ENCODE measurements at regions not wholly inside any gene's neighbourhood (a gene's known extent, or its start where the extent isn't known, plus 50 kb on each side); places are given as distances from the start of the nearest gene placed in this dataset.

DNA sequence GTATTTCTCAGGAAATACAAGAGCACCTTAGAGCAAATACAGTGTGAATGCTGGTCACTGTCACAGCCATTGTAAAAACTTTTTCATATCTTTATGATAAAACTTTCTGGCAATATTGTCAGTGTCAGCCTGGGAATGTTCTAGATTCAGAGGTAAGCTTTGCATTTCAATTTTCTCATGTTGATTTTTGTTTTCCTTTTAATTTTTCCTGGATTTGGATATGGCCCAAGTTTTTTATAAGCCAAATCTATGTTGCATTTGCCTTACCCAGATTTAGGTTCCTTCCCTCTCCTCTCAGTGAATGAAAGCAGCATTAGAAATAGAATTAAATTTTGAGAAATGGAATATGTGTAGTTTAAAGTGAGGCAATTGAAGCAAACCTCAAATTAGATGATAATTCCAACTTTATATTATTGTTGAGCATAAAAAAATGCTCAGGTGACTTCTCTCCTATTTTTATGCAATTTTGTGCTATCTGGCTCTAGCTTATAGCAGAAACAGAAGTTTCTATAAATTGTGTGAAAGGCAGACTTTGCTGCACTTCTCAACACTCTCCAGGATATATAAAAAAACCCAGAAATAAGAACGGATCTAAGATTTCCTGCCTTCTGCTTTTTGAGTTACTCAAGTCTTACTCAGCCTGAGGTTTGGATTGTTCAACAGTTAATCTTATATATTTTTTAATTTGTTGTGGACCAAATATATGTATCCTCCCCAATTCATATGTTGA lies 368.2 kb upstream of the PRICKLE1 start:
- Histone ChIP-seq H2BK5ac (ENCODE audit: insufficient read length, low read length) (no peak overlapping the region), H2AFZ (ENCODE audit: low read length) (no peak overlapping the region), H3K79me2 (ENCODE audit: insufficient read depth, low read length) (no peaks in the 10 kb centered on the region), H3K4me1 (ENCODE audit: insufficient read depth, low read length) (no peaks in the 10 kb centered on the region; the same call in 1 of the 2 replicates), H2BK20ac (ENCODE audit: low read depth, low read length, poor library complexity, severe bottlenecking) (no peak overlapping the region), H4K20me1 (ENCODE audit: control insufficient read depth, insufficient read depth, insufficient read length) (no peaks in the 10 kb centered on the region), H2BK12ac (ENCODE audit: insufficient read length, low read depth, low read length) (no peak overlapping the region), H4K91ac (ENCODE audit: insufficient read length, low read depth, low read length) (no peak overlapping the region), H3K56ac (ENCODE audit: insufficient read length, low read depth, low read length) (no peak overlapping the region), H2AK5ac (ENCODE audit: insufficient read length, low read length) (no peak overlapping the region), H3K23me2 (ENCODE audit: insufficient read length, low read depth, low read length, poor library complexity, severe bottlenecking) (no peaks in the 10 kb centered on the region), H3K18ac (ENCODE audit: insufficient read length, low read depth, low read length) (no peak overlapping the region), H3K4me2 (ENCODE audit: insufficient read depth, insufficient read length, low read length) (no peak overlapping the region), H2BK15ac (ENCODE audit: low read depth, low read length) (no peak overlapping the region), H3K23ac (ENCODE audit: insufficient read length, low read depth, low read length) (no peak overlapping the region), H3K14ac (ENCODE audit: insufficient read depth, low read length) (no peak overlapping the region), H3K27me3 (ENCODE audit: insufficient read depth, low read length) (no peaks in the 10 kb centered on the region), H4K5ac (ENCODE audit: insufficient read length, low read depth, low read length) (no peak overlapping the region), H2BK120ac (ENCODE audit: low read depth, low read length, poor library complexity, severe bottlenecking) (no peak overlapping the region), H3K27ac (ENCODE audit: insufficient read length, low read depth, low read length) (no peak overlapping the region), H3K79me1 (ENCODE audit: insufficient read depth, low read depth, low read length, poor library complexity, severe bottlenecking) (no peaks in the 10 kb centered on the region), H3T11ph (ENCODE audit: low read length) (no peak overlapping the region), H4K8ac (replicated peaks; ENCODE audit: insufficient read length, low read depth, low read length) (no peak overlapping the region), H3K9me3 (ENCODE audit: control insufficient read depth, low read depth, low read length) (no peaks in the 10 kb centered on the region), H3K9ac (ENCODE audit: extremely low read depth, insufficient read length, low read length) (no peak overlapping the region), H3K4ac (ENCODE audit: low read depth, low read length) (no peak overlapping the region)
- H3K36me3 Mint-ChIP-seq (ENCODE audit: insufficient read depth in 1 of 3, low read depth in 3 of 3) = peaks cover 0 to 16% (median 7%) of the 10 kb centered on the region in 3 experiments; a peak in 4 of 7 replicates
- H3K27ac Mint-ChIP-seq = no peak overlapping the region
- DNase-seq = no peak
- no peak overlapping the region for H3K4me3 Mint-ChIP-seq
- peaks cover 11 to 15% of the 10 kb centered on the region in 2 experiments for H3K9me3 Mint-ChIP-seq
- TF ChIP-seq, protein P1, sequence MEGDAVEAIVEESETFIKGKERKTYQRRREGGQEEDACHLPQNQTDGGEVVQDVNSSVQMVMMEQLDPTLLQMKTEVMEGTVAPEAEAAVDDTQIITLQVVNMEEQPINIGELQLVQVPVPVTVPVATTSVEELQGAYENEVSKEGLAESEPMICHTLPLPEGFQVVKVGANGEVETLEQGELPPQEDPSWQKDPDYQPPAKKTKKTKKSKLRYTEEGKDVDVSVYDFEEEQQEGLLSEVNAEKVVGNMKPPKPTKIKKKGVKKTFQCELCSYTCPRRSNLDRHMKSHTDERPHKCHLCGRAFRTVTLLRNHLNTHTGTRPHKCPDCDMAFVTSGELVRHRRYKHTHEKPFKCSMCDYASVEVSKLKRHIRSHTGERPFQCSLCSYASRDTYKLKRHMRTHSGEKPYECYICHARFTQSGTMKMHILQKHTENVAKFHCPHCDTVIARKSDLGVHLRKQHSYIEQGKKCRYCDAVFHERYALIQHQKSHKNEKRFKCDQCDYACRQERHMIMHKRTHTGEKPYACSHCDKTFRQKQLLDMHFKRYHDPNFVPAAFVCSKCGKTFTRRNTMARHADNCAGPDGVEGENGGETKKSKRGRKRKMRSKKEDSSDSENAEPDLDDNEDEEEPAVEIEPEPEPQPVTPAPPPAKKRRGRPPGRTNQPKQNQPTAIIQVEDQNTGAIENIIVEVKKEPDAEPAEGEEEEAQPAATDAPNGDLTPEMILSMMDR (conservative IDR thresholded peaks at IDR 0.05) = no peak
- H3K4me1 Mint-ChIP-seq = no peaks in the 10 kb centered on the region
- no peaks in the 10 kb centered on the region for H3K27me3 Mint-ChIP-seq (ENCODE audit: low read depth)
- no CpG with 5 or more reads among the region's 1 CpG for WGBS (ENCODE audit: extremely low coverage, insufficient read length, low lambda C conversion rate)
